Naive thymus-derived CD8-positive, alpha-beta T cell (primary cell): ENCODE measurements at regions not wholly inside any gene's neighbourhood (a gene's known extent, or its start where the extent isn't known, plus 50 kb on each side); places are given as distances from the start of the nearest gene placed in this dataset.

Experiments
- ATAC-seq, 2 donors: fragments of 150-1000 bp; cut with Tn5 transposase in 1 of 2; sonication (Bioruptor Pico), chemical (Tn5 transposase) in 1 of 2; 1 replicate in 1 of 2; 2 replicates in 1 of 2; pipeline ENCODE4 v1.10.0; 2021; ENCODE audit warnings: mild to moderate bottlenecking in 2 of 2, moderate library complexity in 2 of 2
- POLR2A ChIA-PET: fragments of 350-600 bp; sonication (Branson Sonifier 250); formaldehyde crosslinking; loops from one replicate; lab custom pipeline; 2021; ENCODE audit warnings: antibody characterized with exemption; lab: Charles Lee
- DNase-seq, 10 donors: peaks; one replicate each; pipeline versions ENCODE4 v3.0.0 to v3.0.0-alpha.2; 2020 to 2022
- H3K27ac Mint-ChIP-seq, 10 donors: one replicate each; pipeline ENCODE4 v1.8.0; 2020 to 2022; ENCODE audit warnings: mild to moderate bottlenecking in 10 of 10, mixed read lengths in 10 of 10, moderate library complexity in 4 of 10, inconsistent platforms in 1 of 10
- H3K27me3 Mint-ChIP-seq, 5 donors: one replicate each; pipeline ENCODE4 v1.8.0; 2021 to 2022; ENCODE audit warnings: mixed read lengths in 5 of 5
- H3K36me3 Mint-ChIP-seq, 3 donors: one replicate each; pipeline ENCODE4 v1.8.0; 2020 to 2022; ENCODE audit warnings: mixed read lengths in 3 of 3, mild to moderate bottlenecking in 2 of 3, inconsistent platforms in 1 of 3
- H3K4me1 Mint-ChIP-seq, 4 donors: one replicate each; pipeline ENCODE4 v1.8.0; 2021 to 2022; ENCODE audit warnings: mixed read lengths in 4 of 4
- H3K4me3 Mint-ChIP-seq, 10 donors: one replicate each; pipeline ENCODE4 v1.8.0; 2020 to 2022; ENCODE audit warnings: mild to moderate bottlenecking in 10 of 10, mixed read lengths in 10 of 10, moderate library complexity in 6 of 10, inconsistent platforms in 1 of 10
- H3K9me3 Mint-ChIP-seq, 9 donors: one replicate each; pipeline ENCODE4 v1.8.0; 2020 to 2022; ENCODE audit warnings: mixed read lengths in 9 of 9, mild to moderate bottlenecking in 3 of 9, inconsistent platforms in 1 of 9, moderate library complexity in 1 of 9

DNA sequence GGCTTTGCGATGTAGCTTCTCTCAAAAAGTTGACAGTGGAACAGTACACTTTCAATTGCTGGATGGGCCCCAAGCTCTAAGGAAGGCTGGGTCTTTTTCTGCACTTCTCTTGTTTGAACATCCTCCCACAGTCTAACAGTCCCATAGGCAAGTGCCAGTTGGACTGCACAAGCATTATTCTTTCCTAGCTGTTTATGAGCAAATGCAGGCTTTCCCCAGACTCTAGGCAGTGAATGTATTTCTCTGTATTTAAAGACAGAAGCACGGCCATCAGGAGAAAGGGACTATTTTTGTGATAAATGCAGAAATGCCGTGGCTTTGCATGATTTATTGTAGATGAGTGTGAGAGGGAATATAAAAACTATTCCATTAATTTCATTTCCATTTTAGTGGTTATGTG, 539.3 kb upstream of the LMCD1 start:
- Mint-ChIP-seq H3K4me1 (peaks cover 0 to 6% (median 0%) of the 10 kb centered on the region in 4 donors), H3K27ac (no peak overlapping the region), H3K9me3 (peaks cover 0 to 4% (median 0%) of the 10 kb centered on the region in 9 donors), H3K36me3 (no peaks in the 10 kb centered on the region), H3K4me3 (no peak overlapping the region), H3K27me3 (peaks cover 0 to 10% (median 2%) of the 10 kb centered on the region in 5 donors)
- ATAC-seq (no peak), DNase-seq (no peak)
- POLR2A ChIA-PET: no interaction called here

DNA sequence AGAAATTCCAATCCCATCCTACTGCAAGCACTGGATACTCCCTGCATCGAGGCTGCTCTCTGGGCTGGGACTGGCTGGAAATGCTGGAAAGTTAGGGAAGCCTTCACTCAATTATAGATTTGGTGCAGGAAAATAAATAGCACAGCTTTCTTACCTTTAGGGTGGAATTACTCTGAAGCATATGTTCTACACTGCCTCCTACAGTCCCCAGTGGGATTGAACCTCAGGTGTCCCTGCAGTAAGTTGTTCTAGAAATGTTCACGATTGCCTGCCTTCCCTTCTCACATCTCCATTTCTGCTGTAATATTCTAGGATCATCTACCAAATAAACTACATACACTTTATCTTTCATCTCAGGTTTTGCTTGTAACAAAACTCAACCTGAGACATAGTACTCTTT, 536.7 kb upstream of the LMCD1 start:
- H3K4me1 Mint-ChIP-seq: peaks cover 0 to 8% (median 0%) of the 10 kb centered on the region in 4 donors
- ATAC-seq (no peak), DNase-seq (no peak)
- H3K9me3 Mint-ChIP-seq: peaks cover 0 to 4% (median 0%) of the 10 kb centered on the region in 9 donors
- no peaks in the 10 kb centered on the region for H3K36me3 Mint-ChIP-seq
- no peak overlapping the region for H3K4me3 Mint-ChIP-seq
- POLR2A ChIA-PET: no interaction called here
- peaks cover 0 to 10% (median 3%) of the 10 kb centered on the region in 5 donors for H3K27me3 Mint-ChIP-seq
- no peak overlapping the region for H3K27ac Mint-ChIP-seq

DNA sequence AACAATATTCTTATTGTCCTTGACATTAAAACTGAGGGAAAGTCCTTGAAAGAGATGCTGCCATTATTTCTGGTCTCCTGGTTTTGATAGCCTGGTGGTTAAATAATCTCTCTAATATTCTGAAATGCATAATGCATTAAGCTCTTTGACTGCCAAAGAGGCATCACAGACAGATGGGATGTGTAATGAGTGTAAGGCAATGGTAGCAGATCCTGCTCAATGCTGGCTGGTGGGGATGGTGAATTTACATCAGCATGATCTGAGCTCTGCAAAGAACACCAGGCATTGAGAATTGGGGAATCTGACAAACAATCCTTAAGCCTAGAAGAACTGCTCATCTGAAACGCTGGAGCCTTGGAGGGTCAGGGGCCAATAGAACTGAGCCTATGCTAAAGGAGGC, 528.6 kb upstream of the LMCD1 start:
- POLR2A ChIA-PET: no interaction called here
- DNase-seq (no peak), ATAC-seq (no peak)
- Mint-ChIP-seq H3K4me3 (no peak overlapping the region), H3K27ac (no peak overlapping the region), H3K27me3 (peaks cover 0 to 14% (median 0%) of the 10 kb centered on the region in 5 donors), H3K4me1 (peaks cover 0 to 2% (median 0%) of the 10 kb centered on the region in 4 donors), H3K9me3 (no peaks in the 10 kb centered on the region), H3K36me3 (no peaks in the 10 kb centered on the region)

DNA sequence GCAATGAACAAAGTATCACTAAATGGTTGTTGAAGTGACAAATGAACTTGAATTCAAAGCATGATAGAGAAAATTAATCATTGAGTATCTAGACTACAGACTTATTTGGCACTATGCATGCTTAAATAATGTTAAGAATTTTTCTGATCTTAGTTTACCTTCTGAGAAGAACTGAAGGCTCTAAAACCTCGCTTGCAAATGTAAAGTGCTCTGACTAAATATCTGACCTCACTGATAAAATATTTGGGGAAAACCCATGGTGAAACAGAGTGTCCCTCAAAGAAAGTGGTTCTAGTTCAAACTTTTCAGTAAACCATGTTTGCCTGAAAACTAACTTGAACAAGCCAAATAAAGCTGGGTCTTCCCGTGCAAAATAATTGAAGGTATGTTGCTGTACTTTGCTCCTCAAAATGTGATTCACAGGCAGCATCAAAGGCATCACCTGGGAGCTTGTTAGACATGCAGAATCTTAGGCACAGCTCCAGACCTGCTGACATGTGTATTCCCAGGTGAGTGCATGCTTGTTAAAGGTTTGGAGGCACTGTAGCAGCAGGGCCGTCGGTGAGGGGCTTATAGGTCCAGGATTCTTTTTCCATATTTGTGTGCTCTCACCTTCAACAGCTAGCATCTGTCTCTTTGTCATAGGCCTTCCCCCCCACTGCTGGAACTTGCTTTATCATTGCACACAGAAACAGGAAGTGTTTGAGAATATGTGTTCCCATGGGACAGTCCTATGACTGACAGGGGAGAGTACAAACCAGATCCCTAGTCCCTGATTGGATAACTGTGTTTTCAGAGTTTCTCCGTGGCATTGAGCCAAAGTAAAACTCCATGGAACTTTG, 524.2 kb upstream of the LMCD1 start:
- no peaks in the 10 kb centered on the region for H3K27me3 Mint-ChIP-seq
- POLR2A ChIA-PET: no interaction called here
- no peak overlapping the region for H3K4me3 Mint-ChIP-seq
- no peak for DNase-seq
- no peak for ATAC-seq
- H3K27ac Mint-ChIP-seq: no peak overlapping the region
- peaks cover 0 to 1% (median 0%) of the 10 kb centered on the region in 9 donors for H3K9me3 Mint-ChIP-seq
- no peaks in the 10 kb centered on the region for H3K4me1 Mint-ChIP-seq
- H3K36me3 Mint-ChIP-seq: no peaks in the 10 kb centered on the region

DNA sequence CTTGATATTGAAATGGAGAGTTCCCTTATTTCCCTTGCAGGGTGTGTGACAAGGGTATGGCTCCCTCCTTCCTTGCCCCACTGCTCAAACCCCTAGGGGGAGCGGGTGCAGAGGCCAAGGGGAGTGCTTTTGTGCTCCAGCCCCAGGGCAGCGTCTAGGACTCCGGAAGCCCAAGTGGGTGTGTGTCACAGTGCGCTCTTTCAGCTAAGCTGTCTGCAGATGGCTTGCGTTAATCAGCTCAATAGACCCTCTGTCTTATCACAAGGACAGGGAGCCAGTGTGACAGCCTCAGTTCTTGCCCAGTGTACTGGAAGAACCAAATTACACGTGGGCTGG, 523.6 kb upstream of the LMCD1 start:
- peaks cover 0 to 1% (median 0%) of the 10 kb centered on the region in 9 donors for H3K9me3 Mint-ChIP-seq
- H3K27me3 Mint-ChIP-seq: no peaks in the 10 kb centered on the region
- H3K27ac Mint-ChIP-seq: no peak overlapping the region
- DNase-seq (no peak), ATAC-seq (no peak)
- no peak overlapping the region for H3K4me3 Mint-ChIP-seq
- no peaks in the 10 kb centered on the region for H3K4me1 Mint-ChIP-seq
- H3K36me3 Mint-ChIP-seq: no peaks in the 10 kb centered on the region
- POLR2A ChIA-PET: no interaction called here

DNA sequence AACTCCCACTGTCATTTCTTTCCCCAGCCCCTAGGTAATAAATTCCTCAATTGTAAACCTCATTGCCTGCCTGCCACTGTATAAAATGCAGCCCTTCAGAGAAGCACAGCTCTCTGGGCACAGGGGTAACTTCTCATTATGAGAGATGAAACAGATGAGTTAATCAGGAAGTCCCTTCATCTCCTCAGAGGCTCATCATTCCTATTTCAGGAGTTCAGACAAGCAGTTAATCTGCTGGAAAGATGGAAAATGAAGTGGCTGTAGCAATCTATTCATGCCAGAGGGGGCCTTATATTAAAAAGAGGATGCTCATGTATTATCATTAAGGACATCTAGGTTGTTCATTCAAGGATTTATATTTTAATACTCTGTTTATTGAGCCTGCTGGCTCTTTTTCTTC, 519.5 kb upstream of the LMCD1 start:
- DNase-seq (no peak), ATAC-seq (no peak)
- POLR2A ChIA-PET: no interaction called here
- Mint-ChIP-seq H3K4me1 (peaks cover 0 to 4% (median 2%) of the 10 kb centered on the region in 4 donors), H3K27ac (no peak overlapping the region), H3K27me3 (no peaks in the 10 kb centered on the region), H3K36me3 (no peaks in the 10 kb centered on the region), H3K4me3 (no peak overlapping the region), H3K9me3 (peaks cover 0 to 3% (median 0%) of the 10 kb centered on the region in 9 donors)

DNA sequence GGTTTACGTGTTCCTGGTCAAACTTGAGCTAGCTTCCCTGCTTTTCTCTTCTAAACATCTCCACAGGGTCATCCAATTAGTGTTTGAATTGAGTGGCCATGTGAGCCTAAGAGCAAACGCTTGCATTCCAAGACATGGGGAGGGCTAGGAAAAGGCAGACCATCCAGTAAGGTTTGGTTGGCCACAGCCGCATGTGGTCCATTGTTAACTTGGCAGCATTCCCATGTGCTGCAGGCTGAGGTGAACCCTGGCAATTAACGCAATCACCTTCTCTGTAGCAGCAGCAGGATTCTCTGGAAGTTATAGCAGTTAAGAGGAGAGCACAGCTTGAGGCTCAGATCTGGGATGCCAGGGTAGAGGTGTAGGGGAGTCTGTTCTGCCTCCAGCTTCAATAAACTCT, 502.2 kb upstream of the LMCD1 start:
- no peak for ATAC-seq
- Mint-ChIP-seq H3K27ac (no peak overlapping the region), H3K4me1 (no peaks in the 10 kb centered on the region), H3K9me3 (no peaks in the 10 kb centered on the region), H3K4me3 (no peak overlapping the region), H3K27me3 (peaks cover 0 to 14% (median 5%) of the 10 kb centered on the region in 5 donors), H3K36me3 (no peaks in the 10 kb centered on the region)
- DNase-seq: no peak
- POLR2A ChIA-PET: no interaction called here

DNA sequence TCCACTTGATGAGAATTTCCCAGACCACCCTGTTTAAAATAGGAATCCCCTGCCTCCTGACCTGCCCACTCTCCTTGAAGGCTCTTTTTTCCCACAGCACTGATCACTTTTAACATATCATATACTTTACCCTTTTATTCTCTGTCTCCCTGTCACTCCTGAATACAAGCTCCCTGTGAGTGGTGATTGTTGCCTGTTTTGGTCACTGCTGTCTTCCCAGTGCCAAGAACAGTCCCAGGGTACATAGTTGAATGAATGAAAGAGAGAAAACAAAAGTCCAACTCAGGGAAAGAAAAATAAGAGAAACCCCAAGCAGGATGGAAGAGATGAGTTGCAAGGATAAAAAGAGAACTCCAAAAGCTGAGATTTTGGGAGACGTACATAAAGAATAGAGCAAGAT, 500.3 kb upstream of the LMCD1 start:
- no peaks in the 10 kb centered on the region for H3K4me1 Mint-ChIP-seq
- peak overlapping the region in 1 of 10 donors; percentile 42 for H3K4me3 Mint-ChIP-seq
- no peaks in the 10 kb centered on the region for H3K36me3 Mint-ChIP-seq
- peak overlapping the region in 3 of 10 donors; percentile 2 to 72 (median 20) for H3K27ac Mint-ChIP-seq
- DNase-seq (no peak), ATAC-seq (no peak)
- no peaks in the 10 kb centered on the region for H3K9me3 Mint-ChIP-seq
- POLR2A ChIA-PET: no interaction called here
- peaks cover 0 to 14% (median 5%) of the 10 kb centered on the region in 5 donors for H3K27me3 Mint-ChIP-seq

DNA sequence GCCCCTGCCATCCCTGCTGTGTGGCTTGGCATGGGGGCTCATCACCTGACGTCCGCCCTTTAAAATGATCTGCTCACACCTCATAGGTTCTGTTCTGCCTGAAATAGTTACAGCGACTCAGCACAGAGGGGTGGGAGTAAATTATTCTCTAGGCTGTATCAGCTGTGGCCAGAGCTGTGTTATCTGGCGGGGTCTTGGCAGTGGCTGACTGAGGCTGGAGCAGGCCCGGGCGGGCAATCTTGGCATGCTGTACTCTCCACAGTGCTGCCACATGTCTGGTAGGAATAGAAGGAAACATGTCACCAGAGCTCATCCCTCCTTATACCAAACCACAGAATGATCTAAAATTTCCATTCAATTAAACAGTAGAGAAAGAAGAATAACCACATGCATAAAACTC, 499.9 kb upstream of the LMCD1 start:
- no peak for DNase-seq
- peaks cover 0 to 14% (median 5%) of the 10 kb centered on the region in 5 donors for H3K27me3 Mint-ChIP-seq
- H3K27ac Mint-ChIP-seq: no peak overlapping the region
- no peaks in the 10 kb centered on the region for H3K9me3 Mint-ChIP-seq
- H3K4me1 Mint-ChIP-seq: no peaks in the 10 kb centered on the region
- ATAC-seq: no peak
- POLR2A ChIA-PET: no interaction called here
- H3K4me3 Mint-ChIP-seq: no peak overlapping the region
- H3K36me3 Mint-ChIP-seq: no peaks in the 10 kb centered on the region

DNA sequence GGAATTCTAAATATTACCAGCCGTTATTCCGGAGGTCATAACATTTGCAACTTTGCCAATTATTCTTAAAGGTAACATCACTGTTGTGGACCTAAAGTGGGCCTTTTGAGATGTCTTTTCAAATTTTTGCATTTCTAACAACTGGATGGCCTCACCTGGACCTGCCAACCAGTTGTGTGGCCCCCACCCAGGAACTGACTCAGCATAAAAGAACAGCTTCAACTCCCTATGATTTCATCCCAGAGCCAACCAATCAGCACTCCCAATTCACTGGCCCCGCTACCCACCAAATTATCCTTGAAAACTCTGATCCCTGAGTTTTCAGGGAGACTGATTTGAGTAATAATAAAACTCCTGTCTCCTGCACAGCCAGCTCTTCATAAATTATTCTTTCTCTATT, 489.7 kb upstream of the LMCD1 start:
- no peak for DNase-seq
- peak overlapping the region in 1 of 10 donors; percentile 66 for H3K4me3 Mint-ChIP-seq
- ATAC-seq: no peak
- no peak overlapping the region for H3K27ac Mint-ChIP-seq
- peaks cover 0 to 13% (median 1%) of the 10 kb centered on the region in 9 donors for H3K9me3 Mint-ChIP-seq
- POLR2A ChIA-PET: no interaction called here
- H3K36me3 Mint-ChIP-seq: no peaks in the 10 kb centered on the region
- H3K4me1 Mint-ChIP-seq: no peaks in the 10 kb centered on the region
- peaks cover 0 to 6% (median 0%) of the 10 kb centered on the region in 5 donors for H3K27me3 Mint-ChIP-seq

DNA sequence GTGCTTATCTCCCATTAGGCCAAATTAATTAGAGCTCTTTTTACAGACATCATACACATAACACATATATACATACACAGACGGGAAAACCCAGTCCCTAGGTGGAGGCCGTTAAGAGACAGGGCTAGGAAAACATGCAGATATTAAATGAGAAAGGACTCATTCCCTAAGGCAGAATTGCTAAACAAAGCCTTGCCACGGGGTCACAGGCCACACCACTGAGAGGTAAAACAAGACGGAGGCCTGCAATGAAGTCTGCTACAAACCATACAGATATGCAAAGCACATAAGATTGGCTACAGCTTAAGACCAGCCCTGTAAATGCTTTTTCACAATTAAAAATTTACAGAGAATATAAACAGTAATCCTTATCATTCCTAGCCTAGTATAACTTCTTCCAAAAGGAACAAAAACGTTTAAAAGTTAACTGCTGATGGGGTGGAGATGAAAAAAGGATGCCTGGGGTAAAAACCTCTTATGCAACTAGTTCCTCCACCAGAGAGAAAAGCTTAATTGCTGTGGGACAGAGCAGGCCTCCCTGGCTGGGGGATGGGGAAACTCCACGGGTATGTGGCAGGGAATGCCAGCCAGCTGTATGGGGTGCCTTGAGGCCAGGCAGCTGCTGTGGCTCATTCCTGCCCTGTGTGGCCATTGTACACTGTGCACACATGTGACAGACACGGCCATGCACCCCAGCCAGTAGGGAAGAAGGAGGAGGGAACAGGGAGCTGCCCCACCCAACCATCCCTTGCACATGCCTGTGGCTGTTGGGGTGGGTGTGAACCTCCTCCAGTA, 481.4 kb upstream of the LMCD1 start:
- no peaks in the 10 kb centered on the region for H3K4me1 Mint-ChIP-seq
- peaks cover 0 to 38% (median 16%) of the 10 kb centered on the region in 9 donors for H3K9me3 Mint-ChIP-seq
- DNase-seq: no peak
- no peak overlapping the region for H3K4me3 Mint-ChIP-seq
- POLR2A ChIA-PET: no interaction called here
- peaks cover 0 to 6% (median 0%) of the 10 kb centered on the region in 5 donors for H3K27me3 Mint-ChIP-seq
- H3K36me3 Mint-ChIP-seq: peaks cover 0 to 11% (median 0%) of the 10 kb centered on the region in 3 donors
- no peak overlapping the region for H3K27ac Mint-ChIP-seq
- no peak for ATAC-seq

DNA sequence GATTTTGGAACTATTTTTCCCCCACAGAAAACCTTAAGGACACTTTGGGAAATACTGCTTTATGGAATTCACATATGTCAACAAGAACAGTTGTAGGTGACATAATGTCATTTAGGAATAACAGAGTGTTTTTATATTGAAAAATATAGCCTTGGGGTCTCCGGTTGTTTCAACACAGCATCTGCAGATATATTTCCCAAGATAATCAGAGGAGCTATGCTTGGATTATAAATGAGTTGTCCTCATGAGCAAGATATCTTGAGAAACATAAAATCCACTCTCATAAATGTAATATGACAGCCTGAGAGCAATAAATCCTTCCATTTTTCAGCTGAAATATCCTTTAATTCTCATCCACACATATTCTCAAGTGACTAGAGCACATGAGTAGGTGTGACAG, 473.7 kb upstream of the LMCD1 start:
- H3K9me3 Mint-ChIP-seq: peaks cover 0 to 18% (median 6%) of the 10 kb centered on the region in 9 donors

DNA sequence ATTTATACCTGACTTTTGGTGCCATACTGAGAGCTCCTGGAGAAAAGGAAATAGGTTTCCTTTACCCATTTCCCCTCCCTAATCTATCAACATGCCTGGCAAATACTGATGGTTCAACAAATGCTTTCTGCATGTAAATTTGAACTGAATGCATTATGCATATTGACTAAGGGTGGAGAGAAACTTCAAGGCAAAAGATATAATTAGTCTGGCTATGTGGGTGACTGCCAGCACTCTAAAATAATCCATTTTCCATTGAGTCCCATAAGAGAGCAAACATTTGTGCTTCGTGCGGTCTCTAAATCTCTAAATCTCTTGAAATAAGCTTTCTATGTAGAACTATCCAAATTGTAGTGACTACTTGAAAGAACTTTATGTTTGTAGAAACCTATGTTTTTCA, 451.3 kb upstream of the LMCD1 start:
- no peak overlapping the region for H3K4me3 Mint-ChIP-seq
- ATAC-seq: no peak

More for the DNA sequence above, 473.7 kb upstream of the LMCD1 start:
- Mint-ChIP-seq H3K4me3 (no peak overlapping the region), H3K36me3 (peaks cover 0 to 3% (median 0%) of the 10 kb centered on the region in 3 donors), H3K27ac (no peak overlapping the region), H3K27me3 (no peaks in the 10 kb centered on the region), H3K4me1 (no peaks in the 10 kb centered on the region)
- ATAC-seq (no peak), DNase-seq (no peak)
- POLR2A ChIA-PET: no interaction called here

More for the DNA sequence above, 451.3 kb upstream of the LMCD1 start:
- peaks cover 0 to 8% (median 0%) of the 10 kb centered on the region in 5 donors for H3K27me3 Mint-ChIP-seq
- POLR2A ChIA-PET: no interaction called here
- no peak for DNase-seq
- H3K27ac Mint-ChIP-seq: no peak overlapping the region
- H3K9me3 Mint-ChIP-seq: peaks cover 0 to 4% (median 0%) of the 10 kb centered on the region in 9 donors
- no peaks in the 10 kb centered on the region for H3K4me1 Mint-ChIP-seq
- H3K36me3 Mint-ChIP-seq: no peaks in the 10 kb centered on the region
